M059J (cell line): ENCODE measurements at regions not wholly inside any gene's neighbourhood (a gene's known extent, or its start where the extent isn't known, plus 50 kb on each side); places are given as distances from the start of the nearest gene placed in this dataset.
A peak's percentile ranks its signal among the peaks of the same experiment; 100 is the strongest.
"Not testable (repeated sequence)": the region's sequence is repeated elsewhere in the genome, so short reads cannot be mapped to it uniquely, and the experiment has no call there.

ENCODE experiments used
- DNase-seq: peaks from one replicate; pipeline ENCODE4 v3.0.0-alpha.2; 2012; ENCODE audit warnings: low read depth

GRCh38 chr3:145159640-145160039, 1001.3 kb downstream of the PLOD2 start:
- DNase-seq: no peak

DNA sequence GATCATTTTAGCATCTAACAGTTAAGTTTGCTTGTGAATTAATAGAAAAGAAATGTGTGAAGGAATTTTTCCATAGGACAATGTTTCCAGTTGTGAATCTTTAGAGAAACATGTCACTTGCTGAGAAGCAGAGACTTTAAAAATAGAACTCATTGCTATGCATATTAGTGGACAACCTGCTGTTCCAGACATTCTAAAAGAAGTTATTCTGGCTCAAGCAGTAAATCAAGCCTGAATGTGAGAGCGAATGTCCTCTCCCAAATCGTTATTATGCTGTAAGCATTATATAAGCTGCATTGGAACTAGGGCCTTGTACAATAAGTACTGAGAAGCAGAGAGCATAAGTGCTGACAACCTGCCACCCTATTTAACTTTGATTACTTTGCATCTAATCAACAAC, 990.9 kb downstream of the PLOD2 start:
- DNase-seq: no peak

DNA sequence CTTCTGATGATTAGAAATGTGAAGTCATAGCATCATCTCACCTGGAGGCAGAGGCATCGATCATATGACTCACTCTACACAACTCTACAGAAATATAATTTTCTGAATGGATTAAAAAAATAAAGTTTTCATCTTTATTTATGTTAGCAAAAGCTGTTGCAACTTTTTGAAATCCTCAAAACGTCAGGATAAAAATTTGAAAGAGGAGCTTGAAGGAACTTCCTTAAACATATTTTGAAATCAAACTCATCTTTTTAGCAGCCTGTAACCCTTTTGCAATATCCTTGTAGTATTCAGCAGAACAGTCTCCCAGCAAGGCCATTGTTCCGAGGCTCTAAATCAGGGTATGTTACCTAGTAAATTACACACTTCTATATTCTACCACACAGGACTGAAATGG, 985.4 kb downstream of the PLOD2 start:
- DNase-seq: no peak

DNA sequence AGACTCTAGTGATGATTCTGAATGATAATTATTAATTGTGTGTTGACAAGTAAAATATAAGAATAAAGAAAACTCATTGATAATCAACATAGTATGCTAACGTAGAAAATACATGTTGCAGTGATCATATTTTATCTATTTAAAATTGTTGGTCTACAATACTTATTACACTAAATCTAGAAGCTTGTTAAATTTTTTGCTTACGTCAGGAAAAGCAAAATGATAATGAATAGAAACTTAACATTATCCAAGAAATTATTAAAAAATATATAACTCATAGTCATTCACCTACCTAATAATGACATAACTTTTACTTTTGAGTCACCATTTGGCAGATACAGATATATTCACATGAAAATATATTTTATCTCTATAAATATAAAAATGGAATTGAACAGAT, 984.1 kb downstream of the PLOD2 start:
- DNase-seq: no peak

GRCh38 chr3:145177828-145178227, 983.2 kb downstream of the PLOD2 start:
- no peak for DNase-seq

GRCh38 chr3:145182196-145182911, 978.6 kb downstream of the PLOD2 start:
- DNase-seq: no peak

- DNase-seq: no peak
Observed at GRCh38 chr3:145183261-145183660, 977.7 kb downstream of the PLOD2 start.

DNA sequence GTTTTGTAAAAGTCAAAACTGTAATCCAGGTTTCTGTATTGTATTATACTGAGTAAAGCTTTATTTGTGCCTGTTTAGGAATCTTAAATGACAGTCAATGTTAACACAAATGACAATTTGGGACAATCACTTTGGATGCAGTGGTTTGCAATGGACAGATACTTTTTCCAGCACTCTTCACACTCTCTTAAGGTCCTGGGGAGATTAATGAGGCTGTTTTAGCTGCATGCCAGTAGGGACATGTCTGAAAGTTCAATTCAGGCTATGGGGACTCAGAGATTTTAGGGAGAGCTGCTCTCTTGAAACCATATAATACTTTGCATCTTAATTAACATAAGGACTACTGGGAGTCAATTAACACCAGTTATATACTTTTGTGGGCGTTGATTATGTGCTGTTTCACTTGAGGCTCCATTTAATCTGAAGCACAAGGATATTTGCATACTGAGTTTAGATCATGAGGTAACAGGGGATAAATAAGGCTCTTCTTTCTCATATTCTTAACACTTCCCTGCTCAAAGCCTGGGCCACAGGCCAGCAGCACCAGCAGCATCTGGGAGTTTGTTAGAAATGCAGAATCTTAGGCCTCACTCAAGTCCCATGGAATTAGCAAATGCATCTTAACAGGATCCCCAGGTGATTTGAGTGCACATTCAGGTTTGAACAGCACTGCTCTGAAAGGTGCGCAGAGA, 972.8 kb downstream of the PLOD2 start:
- DNase-seq: no peak

GRCh38 chr3:145190138-145190537, 970.8 kb downstream of the PLOD2 start:
- no peak for DNase-seq

DNA sequence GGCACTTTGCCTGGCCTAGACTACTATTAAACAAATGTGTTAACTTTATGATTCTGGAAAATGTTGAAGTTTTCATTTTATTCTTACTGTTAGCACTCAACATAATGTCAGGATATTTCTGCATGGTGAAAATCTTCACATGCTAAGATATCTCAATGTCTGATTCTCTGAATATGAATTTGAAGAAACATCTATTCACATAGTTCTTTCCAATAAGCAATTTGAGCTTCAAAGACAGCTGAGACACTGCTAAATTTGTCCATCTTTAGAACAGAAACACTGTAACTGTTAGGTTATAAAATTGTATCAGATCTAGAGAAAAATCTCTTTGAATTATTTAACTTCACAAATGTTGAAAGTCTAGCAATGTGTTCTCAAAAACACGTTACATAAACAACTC, 970.2 kb downstream of the PLOD2 start:
- DNase-seq: no peak

DNA sequence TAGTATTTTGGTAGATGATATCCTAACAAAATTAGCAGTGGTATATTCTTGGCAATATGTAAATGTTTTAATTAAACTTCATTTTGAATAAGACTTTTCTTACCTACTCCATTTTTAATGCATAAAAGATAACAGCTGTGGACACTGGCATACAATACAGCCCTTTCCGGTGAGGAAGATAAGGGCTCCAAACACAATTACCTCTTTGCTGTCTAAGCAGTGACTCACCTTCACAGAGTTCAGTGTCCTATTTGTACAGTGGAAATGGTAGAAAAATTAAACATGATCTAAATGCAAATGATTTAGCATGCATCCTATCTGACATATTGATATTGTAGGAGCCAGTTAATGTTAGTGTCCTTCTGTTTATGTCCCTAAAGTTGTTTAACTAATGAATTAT, 969.4 kb downstream of the PLOD2 start:
- DNase-seq: no peak

GRCh38 chr3:145197051-145197820, 963.7 kb downstream of the PLOD2 start:
- DNase-seq: no peak

GRCh38 chr3:145197821-145198220, 963.2 kb downstream of the PLOD2 start:
- no peak for DNase-seq

DNA sequence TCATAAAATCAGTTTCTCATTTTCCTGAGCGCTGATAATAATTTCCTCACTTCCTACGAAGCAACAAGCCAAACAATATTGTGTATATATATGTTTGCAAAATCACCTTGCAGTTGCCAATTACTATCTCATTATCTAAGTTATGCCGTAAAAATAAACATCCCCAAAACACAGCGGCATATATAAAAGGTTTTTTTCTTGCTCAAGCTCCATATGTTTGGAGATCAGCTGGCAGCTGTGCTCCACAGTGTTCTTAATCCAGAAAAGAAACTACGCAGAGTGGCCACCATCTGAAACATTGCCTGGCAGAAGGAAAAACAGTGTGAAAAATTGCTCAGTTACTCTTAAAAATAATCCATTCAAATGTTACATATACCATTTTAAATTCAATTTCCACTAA, 951.4 kb downstream of the PLOD2 start:
- DNase-seq: no peak

GRCh38 chr3:145219355-145220235, 941.4 kb downstream of the PLOD2 start:
- DNase-seq: no peak

- DNase-seq: no peak
Observed at GRCh38 chr3:145224886-145225285, 936.1 kb downstream of the PLOD2 start.

DNA sequence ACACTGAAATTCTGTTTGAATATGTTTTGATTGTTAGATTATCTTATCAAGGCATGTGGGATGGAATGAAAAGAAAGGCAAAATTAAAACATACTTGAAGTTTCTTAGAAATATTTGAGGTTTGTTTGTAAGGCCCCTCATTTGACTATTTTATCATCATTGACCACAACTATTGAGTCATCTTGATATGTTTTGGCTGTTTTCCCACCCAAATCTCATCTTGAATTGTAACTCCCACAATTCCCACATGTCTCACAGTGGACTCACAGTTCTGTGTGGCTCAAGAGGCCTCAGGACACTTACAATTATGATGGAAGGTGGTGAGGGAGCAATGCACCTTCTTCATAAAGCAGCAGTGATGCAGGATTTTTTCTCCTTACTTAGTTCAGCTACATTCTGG, 917.1 kb downstream of the PLOD2 start:
- DNase-seq: peak; percentile 18

GRCh38 chr3:145244327-145244726, 916.7 kb downstream of the PLOD2 start:
- no peak for DNase-seq

- no peak for DNase-seq
Observed at GRCh38 chr3:145246291-145246690, 914.7 kb downstream of the PLOD2 start.

DNA sequence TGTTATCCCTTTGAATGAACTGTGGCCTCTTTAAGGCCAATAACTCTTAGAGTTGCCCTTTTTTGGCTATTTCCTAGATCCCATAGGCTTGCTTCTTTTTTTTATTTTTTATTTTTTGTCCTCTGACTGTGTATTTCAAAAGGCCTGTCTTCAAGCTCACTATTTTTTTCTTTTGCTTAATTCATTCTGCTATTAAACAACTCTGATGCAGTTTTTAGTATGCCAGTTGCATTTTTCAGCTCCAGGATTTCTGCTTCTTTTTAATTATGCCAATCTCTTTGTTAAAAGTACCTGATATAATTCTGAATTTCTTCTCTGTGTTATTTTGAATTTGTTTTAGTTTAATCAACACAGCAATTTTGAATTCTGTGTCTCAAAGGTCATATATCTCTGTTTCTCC, 912.1 kb downstream of the PLOD2 start:
- no peak for DNase-seq

DNA sequence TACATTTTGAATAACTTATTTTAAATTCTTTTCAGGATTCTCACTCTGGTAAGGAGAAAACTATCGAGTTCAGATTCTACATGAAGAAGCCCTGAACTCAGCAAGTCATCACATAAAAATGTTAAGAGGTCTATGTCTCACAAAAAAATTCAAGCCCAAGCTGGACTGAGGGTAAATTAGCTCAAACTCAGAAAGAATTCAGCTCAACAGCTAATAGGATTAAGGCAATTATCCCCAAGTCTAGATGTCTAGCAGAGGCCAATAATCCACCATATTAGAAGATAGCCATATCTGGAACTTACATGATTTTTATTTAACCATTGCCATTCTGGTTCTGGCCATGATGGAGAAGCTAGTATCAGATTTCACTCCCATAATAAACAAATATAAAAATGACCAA, 909.7 kb downstream of the PLOD2 start:
- DNase-seq: no peak

- DNase-seq: not testable (repeated sequence)
Observed at GRCh38 chr3:145257967-145258366, 903.0 kb downstream of the PLOD2 start.
